ENCODE measurements at regions not wholly inside any gene's neighbourhood (a gene's known extent, or its start where the extent isn't known, plus 50 kb on each side); places are given as distances from the start of the nearest gene placed in this dataset.

GRCh38 chr5:66440202-66440680 is 156.0 kb upstream of the MAST4 start:
- TF ChIP-seq POLR2A (IDR thresholded peaks at IDR 0.05) (no peak), EP300 (IDR thresholded peaks at IDR 0.05; ENCODE audit: low read depth) (no peak), POLR2AphosphoS5 (IDR thresholded peaks at IDR 0.05) (no peak)
